GM21515 (cell line): ENCODE measurements at regions not wholly inside any gene's neighbourhood (a gene's known extent, or its start where the extent isn't known, plus 50 kb on each side); places are given as distances from the start of the nearest gene placed in this dataset.
"Not testable (repeated sequence)": the region's sequence is repeated elsewhere in the genome, so short reads cannot be mapped to it uniquely, and the experiment has no call there.

Source experiments
- ATAC-seq: cut with Tn5 transposase; IDR thresholded peaks from one replicate; pipeline ENCODE4 v1.9.1; 2021; ENCODE audit not compliant: unreplicated experiment

DNA sequence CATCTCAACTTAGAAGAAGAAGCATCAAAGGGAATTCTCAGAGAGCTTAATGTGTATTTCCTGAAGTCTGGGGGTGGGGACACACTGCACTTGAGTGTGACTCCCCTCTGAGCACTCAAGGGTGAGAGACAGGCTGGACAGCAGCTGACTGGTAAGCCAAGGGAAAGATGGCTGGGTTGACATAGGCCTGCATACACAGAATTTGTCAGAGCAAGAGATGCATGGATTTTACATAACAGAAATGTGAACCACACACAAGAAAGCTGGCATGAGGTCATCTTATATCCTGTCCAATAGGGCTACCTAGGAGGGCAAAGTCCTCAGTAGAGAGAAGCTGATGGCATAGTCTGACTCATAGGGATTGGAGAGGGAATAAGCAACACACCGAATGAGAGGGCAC is 114.3 kb upstream of the EPB41L4A start:
- ATAC-seq, result no peak

- ATAC-seq, result no peak
Observed at GRCh38 chr5:112534067-112534583, 115.0 kb upstream of the EPB41L4A start.

DNA sequence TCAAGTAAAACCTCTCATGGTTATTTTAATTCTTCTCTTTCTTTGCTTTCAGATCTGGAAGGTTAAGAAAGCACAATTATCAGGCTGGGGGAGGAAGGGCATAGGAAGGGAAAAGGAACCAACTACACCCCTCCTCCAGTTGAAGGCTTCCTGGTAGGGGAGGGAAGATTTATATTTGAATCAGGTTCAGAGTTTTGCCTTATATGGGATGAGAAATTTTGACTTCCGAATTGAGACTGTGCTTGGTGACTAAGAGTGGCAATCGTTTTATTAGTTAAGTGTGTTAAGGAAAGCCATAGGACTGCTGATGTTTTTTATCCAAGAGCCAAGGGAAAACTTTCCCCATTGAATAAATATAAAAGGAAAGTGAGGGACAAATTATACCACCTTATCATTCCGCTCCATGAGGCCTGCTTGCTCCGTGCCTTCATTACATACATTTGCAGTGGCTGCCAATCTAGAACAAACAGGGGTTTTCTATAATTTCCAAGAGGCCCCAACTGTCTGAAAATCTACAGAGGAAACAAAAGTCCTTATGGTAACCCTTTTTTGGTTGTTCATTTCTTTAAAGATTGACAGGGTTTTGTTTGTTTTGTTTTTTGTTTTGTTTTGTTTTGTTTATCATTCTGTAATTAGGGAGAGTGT is 115.7 kb upstream of the EPB41L4A start:
- ATAC-seq, result no peak

DNA sequence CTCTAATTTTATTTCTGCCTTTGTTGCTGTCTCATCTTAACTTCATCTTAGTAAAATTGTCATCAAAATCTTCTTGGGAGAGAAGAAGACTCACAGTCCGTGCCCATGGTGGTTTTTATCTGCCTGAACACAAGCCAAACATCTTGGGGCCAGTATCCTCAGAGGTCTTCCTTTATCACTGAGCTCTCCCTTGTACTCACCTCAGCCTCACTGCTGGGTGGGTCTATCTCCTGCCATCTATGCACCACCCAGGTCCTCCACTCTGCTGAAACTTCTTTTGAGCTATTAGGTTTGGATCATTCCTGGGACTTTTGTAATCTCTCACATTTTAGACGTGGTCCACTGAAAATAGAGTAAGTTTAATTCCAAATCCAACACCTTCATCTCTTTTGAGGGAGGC is 116.3 kb upstream of the EPB41L4A start:
- ATAC-seq, result no peak

- not testable (repeated sequence) for ATAC-seq
Observed at GRCh38 chr5:112544558-112544957, 125.5 kb upstream of the EPB41L4A start.

DNA sequence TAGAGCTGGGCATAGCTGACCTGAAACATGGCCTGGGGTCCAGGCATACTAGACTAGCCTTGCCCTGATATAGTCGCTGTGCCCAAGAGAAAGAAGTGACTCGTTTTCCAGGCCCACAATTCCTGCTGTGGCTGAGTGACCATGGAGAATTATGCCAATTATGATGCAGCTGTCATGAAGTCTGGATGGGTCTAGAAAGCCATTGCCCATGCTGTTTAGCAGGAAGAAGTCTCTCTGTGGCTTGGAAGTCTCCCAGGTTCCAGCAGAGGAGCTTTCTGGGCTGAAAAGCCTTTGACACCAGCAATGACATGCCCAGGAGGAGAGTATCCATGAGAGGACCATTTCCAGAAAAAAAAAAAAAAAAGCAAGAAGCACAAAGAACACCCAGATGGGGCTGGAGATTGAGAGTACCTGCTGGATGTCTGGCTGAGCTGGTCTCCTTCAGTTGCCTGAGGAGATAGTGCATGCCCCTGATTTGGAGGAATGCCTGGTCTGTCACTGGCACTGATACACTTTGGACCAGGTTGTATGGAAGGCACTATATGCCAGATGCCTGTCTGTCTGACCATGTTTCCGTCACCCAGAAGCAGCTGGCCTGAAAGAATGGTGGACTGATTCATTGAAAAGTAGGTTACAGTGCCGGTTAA is 128.0 kb upstream of the EPB41L4A start:
- ATAC-seq, result no peak

DNA sequence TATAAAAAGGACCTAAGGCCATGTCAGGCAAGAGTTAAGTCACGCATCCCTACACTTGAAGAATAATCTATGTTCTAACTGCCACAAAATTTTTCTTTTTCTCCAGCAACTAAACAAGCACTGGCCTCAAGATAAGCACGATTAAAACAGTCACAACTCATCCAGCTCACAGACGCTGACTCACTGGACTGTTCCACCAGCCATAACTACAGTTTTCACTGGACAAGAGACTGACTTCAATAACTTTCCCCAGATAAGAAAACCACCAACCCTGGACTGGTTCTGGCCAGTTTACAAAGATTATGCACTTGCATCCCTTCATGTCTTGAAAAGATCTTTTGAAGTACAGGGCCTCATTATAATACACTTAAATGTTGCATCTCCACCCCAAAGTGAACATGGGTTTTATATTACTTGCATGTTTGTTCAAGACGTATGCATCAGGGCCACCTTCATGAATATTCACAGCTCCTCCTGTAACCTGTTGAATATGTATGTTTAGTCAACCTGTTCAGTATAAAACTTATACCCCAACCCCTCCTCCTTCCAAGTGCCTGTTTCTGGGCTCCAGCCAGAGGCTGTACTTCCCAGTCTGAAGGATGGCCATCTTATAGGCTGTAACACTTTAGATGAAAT is 129.3 kb upstream of the EPB41L4A start:
- no peak for ATAC-seq

- ATAC-seq, result peak; percentile 47
Observed at GRCh38 chr5:112549127-112549526, 130.1 kb upstream of the EPB41L4A start.

DNA sequence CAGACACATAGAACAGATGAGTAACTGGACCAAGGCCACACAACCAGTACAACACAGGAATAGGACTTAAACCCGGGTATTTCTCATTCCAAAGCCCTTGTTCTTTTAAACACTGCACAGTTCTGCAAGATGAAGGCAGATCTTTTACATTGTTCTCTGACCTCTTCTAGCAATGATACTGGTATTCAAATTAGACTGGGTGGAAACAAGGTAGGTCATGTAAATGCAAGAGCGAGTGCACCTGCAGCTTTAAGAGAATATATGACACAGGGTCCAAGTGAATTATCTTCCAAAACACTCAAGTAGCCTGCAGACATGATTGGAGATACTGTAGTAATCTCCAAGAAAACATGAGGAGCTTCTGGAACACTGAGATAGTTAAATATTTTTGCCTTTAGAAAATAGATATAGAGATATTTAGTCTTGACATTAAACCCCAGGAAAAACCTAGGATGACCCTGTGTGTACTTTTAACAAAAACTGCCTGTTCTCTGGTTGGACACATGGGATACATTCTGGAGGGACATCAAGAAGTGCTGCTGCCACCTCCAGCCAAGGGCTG is 130.6 kb upstream of the EPB41L4A start:
- no peak for ATAC-seq

DNA sequence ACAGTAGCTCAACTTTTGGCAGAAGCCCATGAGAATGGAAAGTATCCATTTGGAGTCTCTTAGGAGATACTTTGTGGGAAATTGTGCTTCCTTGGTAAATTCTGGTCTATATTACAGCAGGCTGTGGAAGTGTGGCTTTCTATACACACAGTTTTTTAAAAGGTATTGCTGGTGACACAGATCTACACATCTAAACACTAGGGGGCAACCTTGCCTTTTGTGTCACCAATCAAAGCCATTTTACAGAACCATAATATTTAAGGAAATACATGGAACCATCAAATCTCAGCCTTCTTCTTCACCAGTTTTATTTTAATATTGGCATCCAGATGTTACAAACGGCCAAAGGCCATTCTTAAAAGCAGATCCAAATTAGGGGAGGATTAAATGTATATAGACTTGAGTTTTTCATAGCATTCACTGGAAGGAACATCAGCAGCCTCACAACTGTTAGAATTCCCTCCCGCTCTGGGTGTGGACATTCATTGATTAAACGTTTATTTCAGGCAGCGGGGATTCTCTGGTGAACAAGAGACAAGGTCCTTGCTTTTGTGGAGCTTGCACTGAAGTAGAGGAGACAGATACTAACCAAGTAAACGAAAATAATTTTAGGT is 132.4 kb upstream of the EPB41L4A start:
- ATAC-seq, result no peak

DNA sequence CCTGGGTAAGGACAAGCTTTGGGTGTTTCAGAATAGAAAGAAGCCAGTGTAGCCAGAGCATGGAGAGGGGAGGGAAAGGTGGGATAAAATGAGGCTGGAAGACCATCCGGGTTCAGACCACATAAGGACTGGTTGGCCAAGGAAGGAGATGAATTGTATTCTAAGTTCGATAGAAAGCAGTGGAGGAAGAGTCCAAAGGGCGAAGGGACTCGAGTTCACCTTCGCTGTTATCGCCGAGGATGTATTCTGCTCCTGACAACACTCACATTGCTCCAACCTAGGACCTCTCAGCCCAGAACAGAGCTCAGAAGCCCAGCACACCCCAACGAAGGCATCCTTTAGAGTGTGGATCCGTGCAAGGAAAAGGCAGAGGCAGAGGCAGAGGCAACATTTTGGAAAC is 133.1 kb upstream of the EPB41L4A start:
- no peak for ATAC-seq

DNA sequence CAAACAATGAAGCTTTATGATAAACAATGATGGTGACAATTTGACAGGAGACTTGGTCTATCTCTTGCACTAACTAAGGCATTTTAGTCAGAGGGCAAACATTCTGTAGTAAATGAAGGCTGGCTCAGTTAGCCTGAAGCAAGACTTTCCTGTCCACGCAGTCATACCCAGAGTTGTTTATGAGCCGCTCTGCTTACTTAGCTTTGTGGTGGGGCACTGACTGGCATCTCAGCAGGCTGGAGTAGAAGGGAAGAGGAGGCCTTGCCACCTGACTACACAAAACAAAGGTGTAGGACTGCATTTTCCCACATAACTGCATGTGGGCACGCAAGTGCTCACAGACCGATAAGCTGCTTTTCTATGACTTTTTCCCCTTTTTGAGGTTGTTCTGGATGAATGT is 133.7 kb upstream of the EPB41L4A start:
- no peak for ATAC-seq

GRCh38 chr5:112554101-112554977 is 135.3 kb upstream of the EPB41L4A start:
- ATAC-seq, result no peak

DNA sequence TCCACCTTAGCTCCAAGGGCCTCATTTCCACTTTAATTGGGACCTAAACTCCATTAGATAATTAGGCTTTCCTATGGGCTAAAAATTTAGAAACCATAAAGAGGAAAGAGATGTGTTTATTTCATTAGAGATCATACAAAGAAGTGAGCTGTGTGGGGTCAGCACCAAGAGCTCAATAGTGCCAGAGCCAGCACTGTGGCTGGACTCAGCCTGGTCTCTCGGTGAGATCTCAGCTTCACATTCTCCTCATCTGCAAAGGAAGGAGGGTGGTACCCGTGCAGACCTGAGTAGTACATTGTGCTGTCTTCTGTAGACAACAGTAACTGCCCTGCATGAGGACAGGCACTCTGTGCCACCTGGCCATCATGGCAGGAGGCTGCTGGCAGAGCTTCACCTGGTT is 136.1 kb upstream of the EPB41L4A start:
- no peak for ATAC-seq

DNA sequence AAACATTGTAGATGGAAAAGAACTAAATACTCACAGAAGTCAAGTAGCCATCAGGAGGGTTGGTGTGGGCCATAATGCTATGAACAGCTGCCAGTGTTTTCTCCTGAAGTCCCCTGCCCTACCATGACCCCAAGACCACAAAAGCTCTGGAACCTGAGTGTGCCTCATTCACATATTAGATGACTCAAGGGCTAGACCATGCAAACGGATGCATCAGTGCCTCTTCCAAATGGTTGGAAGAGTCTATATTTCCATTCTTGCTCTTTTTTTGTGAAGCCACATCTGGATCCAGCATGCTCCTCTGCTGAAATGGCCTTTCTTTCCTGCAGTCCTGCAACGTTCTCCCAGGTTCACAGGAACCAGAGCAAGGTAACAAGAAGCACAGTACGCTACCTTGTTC is 136.6 kb upstream of the EPB41L4A start:
- ATAC-seq, result no peak

DNA sequence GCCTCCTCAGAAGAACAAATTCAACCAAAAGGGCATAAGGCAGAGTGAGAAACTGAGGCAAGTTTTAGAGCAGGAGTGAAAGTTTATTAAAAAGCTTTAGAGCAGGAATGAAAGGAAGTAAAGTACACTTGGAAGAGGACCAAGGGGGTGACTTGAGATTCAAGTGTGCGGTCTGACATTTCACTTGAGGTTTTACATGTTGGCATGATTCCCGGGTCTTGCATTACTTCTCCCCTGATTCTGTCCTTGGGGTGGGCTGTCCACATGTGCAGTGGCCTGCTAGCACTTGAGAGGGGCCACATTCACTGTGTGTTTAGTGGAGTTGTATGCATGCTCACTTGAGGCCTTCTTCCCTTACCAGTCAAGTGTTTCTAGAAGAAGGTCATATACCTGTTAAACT is 140.4 kb upstream of the EPB41L4A start:
- not testable (repeated sequence) for ATAC-seq

DNA sequence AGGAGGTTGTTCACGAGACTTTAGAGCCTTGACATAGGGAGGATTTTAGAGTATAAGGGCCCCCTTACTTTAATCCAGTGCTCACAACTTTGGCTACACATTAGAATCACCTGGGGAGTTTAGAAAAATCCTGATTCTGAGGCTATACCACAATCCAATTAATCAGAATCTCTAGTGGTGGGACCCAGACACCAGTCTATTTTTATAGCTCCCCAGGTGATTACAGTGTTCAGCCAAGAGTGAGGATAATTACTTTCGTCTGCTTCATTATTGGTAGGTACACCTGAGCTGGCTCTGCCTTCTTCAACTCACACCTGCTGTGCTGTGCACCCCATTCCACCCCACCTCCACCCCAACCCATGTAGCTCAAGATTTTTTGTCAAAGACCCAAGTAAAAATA is 141.3 kb upstream of the EPB41L4A start:
- no peak for ATAC-seq

- no peak for ATAC-seq
Observed at GRCh38 chr5:112563169-112563826, 144.2 kb upstream of the EPB41L4A start.

- ATAC-seq, result no peak
Observed at GRCh38 chr5:112566251-112566650, 147.2 kb upstream of the EPB41L4A start.

- no peak for ATAC-seq
Observed at GRCh38 chr5:112569596-112569995, 150.5 kb upstream of the EPB41L4A start.
